WTC11 (cell line): ENCODE measurements at regions not wholly inside any gene's neighbourhood (a gene's known extent, or its start where the extent isn't known, plus 50 kb on each side); places are given as distances from the start of the nearest gene placed in this dataset.

Source experiments
- ATAC-seq: fragments of 200-7000 bp; cut with Tn5 transposase; 2 replicates; pipeline ENCODE4 v1.10.0; 2021; ENCODE audit warnings: mild to moderate bottlenecking, moderate library complexity
- CTCF ChIA-PET: fragments of 300-600 bp; sonication (Branson Sonifier 250); formaldehyde crosslinking; loops from one replicate; lab custom pipeline; 2021; ENCODE audit warnings: antibody characterized with exemption; lab: Charles Lee
- POLR2A ChIA-PET: fragments of 350-600 bp; sonication (Branson Sonifier 250); formaldehyde crosslinking; loops from one replicate; lab custom pipeline; 2021; ENCODE audit warnings: antibody characterized with exemption; lab: Charles Lee
- DNase-seq: peaks from one replicate; pipeline ENCODE4 v3.0.0; 2021; ENCODE audit warnings: low spot score
- H3K27ac Mint-ChIP-seq: 2 replicates; pipeline ENCODE4 v1.8.0; 2021; ENCODE audit warnings: mixed read lengths
- H3K27me3 Mint-ChIP-seq: 2 replicates; pipeline ENCODE4 v1.8.0; 2021; ENCODE audit warnings: low read depth, mild to moderate bottlenecking, moderate library complexity, mixed read lengths
- H3K36me3 Mint-ChIP-seq: 2 replicates; pipeline ENCODE4 v1.8.0; 2021; ENCODE audit warnings: mixed read lengths
- H3K4me1 Mint-ChIP-seq: 2 replicates; pipeline ENCODE4 v1.8.0; 2022; ENCODE audit warnings: mixed read lengths
- H3K4me3 Mint-ChIP-seq: 2 replicates; pipeline ENCODE4 v1.8.0; 2021; ENCODE audit warnings: mild to moderate bottlenecking, moderate library complexity, mixed read lengths
- H3K9me3 Mint-ChIP-seq: 2 replicates; pipeline ENCODE4 v1.8.0; 2021; ENCODE audit warnings: mixed read lengths
- CREM ChIP-seq: sonication (generic); formaldehyde crosslinking; IDR thresholded peaks from 2 replicates; pipeline ENCODE4 v1.8.1; 2022; ENCODE audit warnings: mild to moderate bottlenecking, missing genetic modification reagents, moderate library complexity
- CTCF ChIP-seq: fragments of 200-600 bp; IDR thresholded peaks from 2 replicates; pipeline ENCODE4 v1.8.0; 2022; ENCODE audit warnings: antibody characterized with exemption
- ERG ChIP-seq: fragments of 250-450 bp; sonication (Bioruptor Pico); IDR thresholded peaks from 2 replicates; pipeline ENCODE4 v1.8.0; 2021; ENCODE audit warnings: mild to moderate bottlenecking
- IRF1 ChIP-seq: sonication (generic); formaldehyde crosslinking; IDR thresholded peaks from 2 replicates; pipeline ENCODE4 v1.8.0; 2023; ENCODE audit warnings: missing genetic modification reagents
- KAT7 ChIP-seq: sonication (generic); formaldehyde crosslinking; IDR thresholded peaks from 2 replicates; pipeline ENCODE4 v1.8.1; 2023; ENCODE audit warnings: missing genetic modification reagents, mild to moderate bottlenecking, borderline replicate concordance
- MXD4 ChIP-seq: fragments of 250-450 bp; sonication (Bioruptor Pico); IDR thresholded peaks from 2 replicates; pipeline ENCODE4 v1.8.0; 2021; ENCODE audit warnings: mild to moderate bottlenecking, moderate library complexity, borderline replicate concordance
- MYBL2 ChIP-seq: sonication (generic); formaldehyde crosslinking; IDR thresholded peaks from 2 replicates; pipeline ENCODE4 v1.8.1; 2023; ENCODE audit warnings: mild to moderate bottlenecking, moderate library complexity, missing genetic modification reagents
- OVOL2 ChIP-seq: fragments of 250-450 bp; sonication (Bioruptor Pico); IDR thresholded peaks from 2 replicates; pipeline ENCODE4 v1.9.0; 2021; ENCODE audit warnings: mild to moderate bottlenecking, borderline replicate concordance
- STAT6 ChIP-seq: sonication (generic); formaldehyde crosslinking; conservative IDR thresholded peaks from 2 replicates; pipeline ENCODE4 v1.8.1; 2023; ENCODE audit warnings: mild to moderate bottlenecking, low read depth, missing genetic modification reagents, moderate library complexity
- ZNF281 ChIP-seq: sonication (generic); formaldehyde crosslinking; IDR thresholded peaks from 2 replicates; pipeline ENCODE4 v1.8.0; 2023; ENCODE audit warnings: mild to moderate bottlenecking, missing genetic modification reagents
- ZNF512 ChIP-seq: sonication (generic); formaldehyde crosslinking; IDR thresholded peaks from 2 replicates; pipeline ENCODE4 v1.8.1; 2022; ENCODE audit warnings: missing genetic modification reagents, borderline replicate concordance
- ZNF532 ChIP-seq: fragments of 250-450 bp; sonication (Bioruptor Pico); IDR thresholded peaks from 2 replicates; pipeline ENCODE4 v1.9.0; 2021; ENCODE audit warnings: mild to moderate bottlenecking, borderline replicate concordance
- ZNF671 ChIP-seq: fragments of 250-450 bp; sonication (Bioruptor Pico); IDR thresholded peaks from 2 replicates; pipeline ENCODE4 v1.8.0; 2021; ENCODE audit warnings: mild to moderate bottlenecking
- ZSCAN18 ChIP-seq: fragments of 250-450 bp; sonication (Bioruptor Pico); IDR thresholded peaks from 2 replicates; pipeline ENCODE4 v2.1.2; 2022; ENCODE audit warnings: mild to moderate bottlenecking, moderate library complexity

- TF ChIP-seq ZNF532 (no peak), KAT7 (CRISPR knock-in tag) (no peak)
- TF ChIP-seq, all 79 proteins: peak for 0
Measured at GRCh38 chr14:73795466-73795865, 56.2 kb upstream of the PTGR2 start (continued).

GRCh38 chr14:73794146-73794545, 57.5 kb upstream of the PTGR2 start:
- no peak for ATAC-seq
- CTCF ChIA-PET: no interaction called here
- no peaks in the 10 kb centered on the region for H3K36me3 Mint-ChIP-seq
- no peak overlapping the region for H3K4me3 Mint-ChIP-seq
- no peaks in the 10 kb centered on the region for H3K9me3 Mint-ChIP-seq
- DNase-seq: no peak
- H3K27me3 Mint-ChIP-seq: peaks cover 13% of the 10 kb centered on the region
- POLR2A ChIA-PET: no interaction called here
- H3K4me1 Mint-ChIP-seq: peaks cover 10% of the 10 kb centered on the region
- H3K27ac Mint-ChIP-seq: no peak overlapping the region
- TF ChIP-seq ZNF512 (CRISPR knock-in tag) (no peak), STAT6 (CRISPR knock-in tag) (no peak), IRF1 (no peak), ZSCAN18 (CRISPR knock-in tag) (no peak), OVOL2 (CRISPR knock-in tag) (no peak), CREM (CRISPR knock-in tag) (no peak), ZNF671 (no peak), ZNF281 (no peak), CTCF (no peak), ERG (CRISPR knock-in tag) (no peak), MXD4 (CRISPR knock-in tag) (no peak), MYBL2 (no peak)
